ENCODE measurements at regions not wholly inside any gene's neighbourhood (a gene's known extent, or its start where the extent isn't known, plus 50 kb on each side); places are given as distances from the start of the nearest gene placed in this dataset.

GRCh38 chr16:50485232-50485631, 63.0 kb upstream of the NKD1 start:
- no peak for TF ChIP-seq CTCF (conservative IDR thresholded peaks at IDR 0.05; ENCODE audit: low read length)
- no peak for TF ChIP-seq EZH2phosphoT487 (IDR thresholded peaks at IDR 0.05; ENCODE audit: borderline replicate concordance, low read depth, low read length)
